Fibroblast of peridontal ligament (primary cell): ENCODE measurements at regions not wholly inside any gene's neighbourhood (a gene's known extent, or its start where the extent isn't known, plus 50 kb on each side); places are given as distances from the start of the nearest gene placed in this dataset.
A peak's percentile ranks its signal among the peaks of the same experiment; 100 is the strongest.

Experiments used
- DNase-seq: peaks from one replicate; pipeline ENCODE4 v3.0.0-alpha.2; 2010; ENCODE audit errors: extremely low read depth

GRCh38 chr5:71864730-71865601 is 145.9 kb downstream of the CARTPT start:
- peak; percentile 9 for DNase-seq

GRCh38 chr5:71865665-71866320 is 146.7 kb downstream of the CARTPT start:
- DNase-seq: no peak

GRCh38 chr5:71872311-71872864 is 153.3 kb downstream of the CARTPT start:
- no peak for DNase-seq

DNA sequence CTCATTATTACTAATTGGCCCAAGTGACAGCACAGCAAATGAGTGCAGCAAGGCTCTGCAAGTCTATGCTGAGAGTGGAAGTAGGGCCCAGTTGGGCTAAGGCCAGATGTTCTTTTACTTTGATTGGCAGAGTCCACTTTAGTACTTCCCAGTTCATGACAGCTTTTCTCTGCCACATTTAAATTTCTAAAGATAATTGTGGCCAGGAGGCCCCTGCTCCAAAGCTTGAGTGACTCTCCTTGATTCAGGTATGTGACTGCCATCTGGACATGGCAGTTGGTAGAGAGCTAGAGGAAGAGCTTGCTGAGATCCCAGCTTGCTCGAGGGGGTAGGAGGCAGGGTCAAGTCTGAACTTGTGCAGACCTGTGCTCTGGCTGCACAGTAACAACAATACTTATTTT is 154.1 kb downstream of the CARTPT start:
- DNase-seq: no peak

- no peak for DNase-seq
These were observed 155.4 kb downstream of the CARTPT start for GRCh38 chr5:71874521-71874920.

DNA sequence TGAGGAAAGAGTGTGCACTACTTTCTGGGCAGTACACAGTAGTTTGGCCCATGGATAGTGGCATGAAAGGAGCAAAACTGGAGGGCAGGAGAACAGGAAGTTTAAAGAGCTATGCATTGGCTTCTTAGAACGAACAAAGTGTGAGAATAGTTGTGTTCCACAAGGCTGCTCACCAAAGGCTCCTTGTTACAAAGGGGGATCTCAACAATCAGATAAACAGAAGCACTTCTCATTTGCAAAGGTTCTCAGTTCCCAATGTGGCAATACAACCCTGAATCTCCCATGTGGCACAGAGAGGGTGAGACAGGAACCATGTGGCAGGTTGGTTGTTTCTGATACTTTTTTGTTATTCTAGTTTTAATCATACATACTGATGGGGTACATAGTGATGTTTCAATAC is 158.4 kb downstream of the CARTPT start:
- no peak for DNase-seq

- no peak for DNase-seq
These were observed 161.5 kb downstream of the CARTPT start for GRCh38 chr5:71880536-71880935.

DNA sequence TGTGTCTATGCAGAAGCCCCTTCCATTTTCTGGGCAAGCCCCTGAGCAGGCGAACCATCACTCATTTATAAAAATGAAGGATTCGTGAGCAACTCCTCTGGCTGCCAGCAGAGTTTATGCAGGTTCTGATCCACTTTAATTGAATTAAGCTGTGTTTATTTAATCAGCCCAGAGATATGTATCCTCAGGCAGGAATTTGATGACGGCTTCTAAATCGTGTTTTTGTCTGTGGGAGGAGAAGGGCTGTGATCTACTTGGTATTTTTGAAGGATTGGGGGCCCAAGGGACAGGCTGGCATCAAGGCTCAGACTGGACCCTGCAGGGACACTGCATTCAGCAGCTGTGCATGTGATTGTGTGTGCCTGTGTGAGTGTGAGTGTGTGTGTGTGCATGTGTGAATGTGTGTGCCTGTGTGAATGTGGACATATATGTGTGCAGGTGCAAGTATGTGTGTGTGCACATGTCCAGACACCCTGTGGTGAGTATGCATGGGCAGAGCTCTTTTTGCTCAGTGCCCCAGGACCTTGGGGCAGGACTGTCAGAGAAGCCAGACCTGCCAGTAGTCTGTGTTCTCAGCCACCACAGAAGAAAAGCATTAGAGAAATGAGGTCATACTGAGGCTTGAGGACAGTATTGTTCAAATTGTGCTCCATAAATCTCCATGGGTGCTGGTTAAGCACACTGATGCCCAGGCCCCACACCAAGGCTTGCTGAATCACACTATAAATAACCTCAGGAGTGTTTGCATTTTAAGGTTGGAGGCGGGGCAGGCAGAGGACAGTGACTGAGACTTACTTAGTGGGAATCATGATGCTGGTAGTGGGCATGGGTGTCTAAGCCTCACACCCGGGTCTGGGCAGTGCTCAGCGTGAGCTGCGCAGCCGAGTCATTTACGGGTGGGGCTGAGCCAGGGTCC is 164.0 kb downstream of the CARTPT start:
- DNase-seq: peak; percentile 75

DNA sequence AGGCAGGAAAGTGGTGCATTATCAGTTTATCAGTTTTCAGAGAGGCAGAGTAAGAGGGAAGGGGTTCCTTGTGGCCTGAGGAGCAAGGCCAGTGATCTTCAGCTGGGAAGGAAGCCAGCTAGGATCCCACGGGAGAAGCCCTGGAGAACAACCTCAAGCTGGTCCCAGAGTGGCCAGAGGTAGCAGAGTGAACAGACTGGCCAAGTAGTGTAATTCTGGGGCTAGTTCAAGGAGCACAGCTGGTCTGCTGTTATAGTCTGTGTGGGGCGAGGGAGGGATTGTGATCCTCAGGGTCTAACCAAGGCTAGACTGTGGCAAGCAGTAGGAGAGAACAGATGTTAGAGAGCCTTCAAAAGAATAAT is 164.6 kb downstream of the CARTPT start:
- peak; percentile 41 for DNase-seq

DNA sequence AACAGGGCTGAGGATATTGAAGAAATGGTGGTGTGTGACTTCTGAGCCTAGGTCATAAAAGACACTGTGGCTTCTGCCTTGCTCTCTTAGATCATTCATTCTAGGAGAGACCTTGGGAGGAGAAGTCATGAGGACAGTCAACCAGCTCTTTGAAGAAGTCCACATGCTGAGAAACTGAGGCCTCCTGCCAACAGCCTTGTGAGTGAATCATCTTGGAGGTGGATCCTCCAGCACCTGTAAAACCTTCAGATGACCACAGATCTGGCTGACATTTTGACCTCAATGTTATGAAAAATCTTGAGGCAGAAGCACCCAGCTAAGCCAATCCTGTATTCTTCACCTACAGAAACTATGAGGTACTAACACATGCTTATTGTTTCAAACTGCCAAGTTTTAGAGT is 165.9 kb downstream of the CARTPT start:
- DNase-seq: no peak

DNA sequence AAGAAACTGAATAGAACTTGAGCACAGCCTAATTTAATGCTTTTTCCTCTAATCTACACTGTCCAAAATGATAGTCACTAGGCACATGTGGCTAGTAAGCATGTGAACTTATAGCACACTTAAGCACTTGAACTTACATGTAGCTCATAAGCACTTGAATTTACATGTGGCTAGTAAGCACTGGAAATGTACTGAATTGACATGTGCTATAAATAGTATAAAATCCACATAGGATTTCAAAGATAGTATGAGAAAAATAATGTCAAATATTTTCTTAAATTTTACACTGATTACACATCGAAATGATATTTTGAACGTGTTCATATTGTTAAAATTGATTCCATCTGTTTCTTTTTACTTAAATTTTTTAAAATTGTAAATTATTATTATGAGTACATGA is 167.3 kb downstream of the CARTPT start:
- DNase-seq: peak; percentile 20

DNA sequence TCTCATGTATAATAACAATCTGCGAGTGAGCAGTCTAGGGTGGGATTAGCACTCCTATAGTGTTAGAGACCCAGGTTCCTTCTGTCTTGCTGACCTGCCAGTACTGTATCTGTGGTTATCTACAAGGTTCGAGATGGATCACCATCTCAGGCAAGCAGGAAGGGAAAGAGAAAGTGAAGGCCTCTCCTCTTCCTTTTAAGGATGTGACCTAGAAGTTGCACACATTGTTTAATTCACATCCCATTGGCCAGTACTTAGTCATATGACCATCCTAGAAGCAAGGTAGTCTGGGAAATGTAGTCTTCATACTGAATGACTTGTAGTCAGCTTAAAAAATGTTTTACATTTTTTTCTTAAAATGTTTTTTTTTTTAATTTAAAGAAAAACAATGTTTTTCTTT is 168.6 kb downstream of the CARTPT start:
- peak; percentile 93 for DNase-seq

DNA sequence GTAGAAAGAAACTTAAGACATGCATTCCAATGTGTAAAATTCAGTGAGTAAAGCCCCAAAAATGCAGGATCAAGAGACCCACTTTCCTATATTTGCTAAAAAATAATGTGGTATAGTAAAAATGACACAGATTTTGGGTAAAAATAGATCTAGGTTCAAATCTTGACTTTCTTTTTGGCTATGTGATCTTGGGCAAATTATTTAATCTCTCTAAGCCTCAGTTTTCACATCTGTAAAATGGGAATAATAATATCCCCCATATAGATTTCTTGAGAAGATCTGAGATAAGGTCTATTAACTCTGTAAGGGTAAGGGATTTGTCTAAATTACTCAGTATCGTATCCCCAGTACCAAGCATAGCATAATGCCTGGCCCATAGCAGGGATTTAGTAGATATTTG is 172.3 kb downstream of the CARTPT start:
- no peak for DNase-seq

DNA sequence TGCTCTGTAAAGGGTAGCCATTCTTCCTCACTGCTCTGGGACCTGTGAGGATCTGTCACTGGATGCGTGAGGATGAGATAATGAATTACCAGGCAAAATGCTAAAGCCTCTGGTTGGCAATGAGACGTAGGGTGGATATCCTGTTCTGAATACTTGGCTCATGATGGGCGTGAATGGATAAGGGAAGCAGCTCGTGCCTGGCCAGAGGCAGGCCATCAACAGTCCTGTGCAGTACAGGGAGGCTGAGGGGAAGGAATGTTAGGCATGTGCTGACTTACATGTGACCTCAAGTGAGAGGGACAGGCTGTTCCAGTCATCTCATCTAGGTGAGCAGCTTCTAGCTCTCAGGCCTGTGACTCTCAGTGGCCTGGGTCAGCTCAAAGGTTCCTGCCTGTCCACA is 172.8 kb downstream of the CARTPT start:
- DNase-seq: no peak

DNA sequence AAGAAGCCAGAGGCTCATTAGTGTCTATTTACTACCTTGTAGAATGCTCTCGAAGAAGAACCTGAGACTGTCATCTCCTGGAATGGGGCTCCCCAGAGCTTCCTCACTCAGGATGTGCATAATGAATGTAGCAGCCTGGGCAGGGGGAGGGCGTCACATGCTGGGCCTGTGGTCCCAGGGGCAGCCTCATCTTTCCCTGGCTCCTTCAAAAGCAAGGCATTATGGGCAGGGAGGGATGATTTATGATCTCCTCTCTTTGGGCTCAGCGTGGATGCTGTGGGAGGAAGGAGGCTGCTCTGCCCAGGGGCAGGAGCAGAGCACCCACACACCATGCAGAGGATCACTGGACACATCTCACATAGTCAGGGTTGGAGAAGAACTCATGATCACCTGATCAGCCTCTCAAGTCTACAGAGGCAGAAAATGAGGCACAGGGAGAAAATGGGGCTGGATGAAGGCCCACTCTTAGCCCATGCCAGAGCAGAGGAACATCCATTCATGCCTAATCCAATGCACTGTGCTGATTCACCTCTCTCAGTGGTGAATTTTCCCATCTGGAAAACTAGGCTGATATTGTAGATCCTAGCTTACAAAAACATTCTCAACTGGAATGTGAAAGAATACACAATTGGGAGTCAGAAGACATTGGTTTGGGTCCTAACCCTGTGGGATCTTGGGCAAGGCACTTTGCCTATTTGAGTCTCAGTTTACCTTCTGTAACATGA is 173.7 kb downstream of the CARTPT start:
- peak; percentile 23 for DNase-seq

GRCh38 chr5:71893451-71893850 is 174.4 kb downstream of the CARTPT start:
- DNase-seq: peak; percentile 41

GRCh38 chr5:71894091-71894490 is 175.0 kb downstream of the CARTPT start:
- DNase-seq: no peak

DNA sequence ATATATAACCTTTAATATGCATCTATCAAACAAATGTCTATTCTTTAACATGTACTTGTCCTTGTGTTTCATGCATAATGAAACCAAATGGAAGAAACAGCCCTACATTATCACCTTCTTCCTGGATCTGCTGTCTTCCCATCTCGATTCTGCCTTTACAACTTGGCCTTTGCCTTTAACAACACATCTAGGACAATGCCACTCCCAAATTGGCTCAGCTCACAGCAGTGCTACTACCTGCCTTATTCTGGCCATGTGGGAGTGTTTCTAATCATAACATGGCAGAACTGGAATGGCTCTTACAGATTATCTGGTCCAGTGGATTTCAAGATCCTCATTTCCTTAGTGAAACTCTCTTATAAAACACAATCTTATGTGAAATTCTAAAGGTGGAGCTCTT is 176.5 kb downstream of the CARTPT start:
- no peak for DNase-seq

GRCh38 chr5:71899865-71900342 is 180.8 kb downstream of the CARTPT start:
- DNase-seq: peak; percentile 54

DNA sequence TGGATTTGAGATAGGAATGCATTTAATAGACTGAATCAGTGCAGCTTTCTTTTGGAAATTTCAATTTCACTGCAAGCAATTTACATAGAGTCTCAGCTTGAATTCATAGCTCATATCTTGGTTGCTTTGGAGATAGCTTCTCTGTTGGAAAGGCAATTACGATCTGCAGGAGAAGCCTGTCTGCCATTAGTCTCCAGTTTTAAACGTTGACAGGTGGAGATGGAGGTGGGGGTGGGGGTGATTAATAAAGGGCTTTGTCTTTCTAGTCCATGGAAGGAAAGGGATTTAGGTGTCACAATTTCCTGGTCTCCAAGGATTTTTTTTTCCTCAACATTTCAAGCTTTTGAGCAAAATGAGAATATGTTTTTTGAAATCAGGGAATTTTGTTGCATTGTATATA is 184.7 kb downstream of the CARTPT start:
- no peak for DNase-seq

DNA sequence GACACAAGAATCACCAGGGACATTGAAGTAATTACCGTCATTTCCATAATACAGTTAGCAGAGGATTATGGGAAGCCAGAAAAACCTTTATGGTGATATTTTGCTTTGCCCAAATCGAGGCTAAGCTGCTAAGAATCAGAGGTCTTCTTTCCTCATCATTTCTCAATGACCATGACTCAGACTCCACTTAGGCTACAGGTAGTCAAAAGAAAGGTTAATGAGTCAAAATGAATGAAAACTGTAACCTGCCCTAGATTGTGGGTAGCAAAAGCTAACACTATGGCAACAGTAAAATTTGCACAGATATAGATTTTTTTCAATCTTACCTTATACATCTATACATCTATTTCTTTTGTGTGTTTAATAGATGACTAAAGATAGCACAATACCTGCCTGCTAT is 185.8 kb downstream of the CARTPT start:
- no peak for DNase-seq
